NCI-H2196 (cell line): ENCODE measurements at regions not wholly inside any gene's neighbourhood (a gene's known extent, or its start where the extent isn't known, plus 50 kb on each side); places are given as distances from the start of the nearest gene placed in this dataset.
"Not testable (repeated sequence)": the region's sequence is repeated elsewhere in the genome, so short reads cannot be mapped to it uniquely, and the experiment has no call there.

Experiments
- DNase-seq: peaks from one replicate; lab custom pipeline; 2025; ENCODE audit not compliant: unreplicated experiment; lab: John Stamatoyannopoulos, UW

DNA sequence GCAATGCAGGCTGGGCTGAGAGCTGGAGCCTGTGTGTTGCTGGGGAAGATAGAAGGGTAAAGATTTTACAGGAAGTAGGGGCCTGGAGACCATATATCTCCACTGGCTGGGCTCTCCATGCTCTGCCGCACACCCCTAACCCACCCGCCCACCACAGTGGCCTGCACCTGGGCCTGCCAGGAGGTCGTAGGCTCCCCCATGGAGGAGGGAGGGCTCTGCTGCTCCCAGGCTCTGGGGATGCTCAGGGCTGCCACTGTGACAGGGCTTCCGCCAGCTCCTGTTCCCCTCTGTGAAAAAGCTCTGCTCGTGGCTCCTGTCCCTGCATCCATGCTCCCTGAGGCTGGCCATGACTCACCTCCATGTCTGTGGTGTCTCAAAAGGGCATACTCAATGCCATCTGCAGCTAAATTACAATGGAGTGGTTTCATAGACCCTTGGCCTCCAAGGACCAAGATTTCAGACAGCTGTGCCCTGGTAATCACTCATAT, 106.0 kb downstream of the CXCL12 start:
- DNase-seq, result no peak

DNA sequence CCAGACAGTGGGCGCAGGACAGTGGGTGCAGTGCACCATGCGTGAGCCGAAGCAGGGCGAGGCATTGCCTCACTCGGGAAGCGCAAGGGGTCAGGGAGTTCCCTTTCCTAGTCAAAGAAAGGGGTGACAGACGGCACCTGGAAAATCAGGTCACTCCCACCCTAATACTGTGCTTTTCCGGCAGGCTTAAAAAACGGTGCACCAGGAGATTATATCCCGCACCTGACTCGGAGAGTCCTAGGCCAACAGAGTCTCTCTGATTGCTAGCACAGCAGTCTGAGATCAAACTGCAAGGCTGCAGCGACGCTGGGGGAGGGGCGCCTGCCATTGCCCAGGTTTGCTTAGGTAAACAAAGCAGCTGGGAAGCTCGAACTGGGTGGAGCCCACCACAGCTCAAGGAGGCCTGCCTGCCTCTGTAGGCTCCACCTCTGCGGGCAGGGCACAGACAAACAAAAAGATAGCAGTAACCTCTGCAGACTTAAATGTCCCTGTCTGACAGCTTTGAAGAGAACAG, 116.4 kb downstream of the CXCL12 start:
- DNase-seq, result not testable (repeated sequence)

DNA sequence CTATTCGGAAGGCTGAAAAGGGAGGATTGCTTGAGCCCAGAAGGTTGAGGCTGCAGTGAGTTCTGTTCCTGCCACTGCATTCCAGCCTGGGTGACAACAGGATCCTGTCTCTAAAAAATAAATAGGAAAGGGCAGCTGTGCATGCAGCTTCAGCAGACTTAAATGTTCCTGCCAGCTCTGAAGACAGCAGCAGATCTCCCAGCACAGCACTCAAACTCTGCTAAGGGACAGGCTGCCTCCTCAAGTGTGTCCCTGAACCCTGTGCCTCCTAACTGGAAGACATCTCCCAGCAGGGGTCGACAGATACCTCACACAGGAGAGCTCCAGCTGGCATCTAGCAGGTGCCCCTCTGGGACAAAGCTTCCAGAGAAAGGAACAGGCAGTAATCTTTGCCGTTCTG, 117.9 kb downstream of the CXCL12 start:
- DNase-seq, result no peak

DNA sequence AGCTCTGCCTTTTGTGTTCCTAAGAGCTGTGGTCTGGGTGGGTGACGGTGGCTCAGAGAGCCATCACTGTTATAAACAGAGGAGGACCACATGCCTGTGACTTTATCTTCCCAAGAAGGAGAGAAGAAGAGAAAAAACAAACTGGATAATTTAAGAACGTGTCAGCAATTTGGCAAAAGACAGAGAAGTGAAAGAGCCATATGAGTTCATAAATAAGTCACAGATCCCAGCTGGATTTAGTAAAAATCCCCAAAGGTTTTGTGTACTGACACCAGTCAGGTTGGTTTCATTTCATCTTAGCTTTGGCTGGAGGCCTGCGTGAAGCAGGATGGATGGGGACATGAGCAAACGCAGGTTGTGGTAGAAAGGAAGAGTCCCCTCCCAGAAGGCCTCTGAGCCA, 120.7 kb downstream of the CXCL12 start:
- DNase-seq, result no peak

GRCh38 chr10:44263771-44264170, 121.1 kb downstream of the CXCL12 start:
- no peak for DNase-seq

DNA sequence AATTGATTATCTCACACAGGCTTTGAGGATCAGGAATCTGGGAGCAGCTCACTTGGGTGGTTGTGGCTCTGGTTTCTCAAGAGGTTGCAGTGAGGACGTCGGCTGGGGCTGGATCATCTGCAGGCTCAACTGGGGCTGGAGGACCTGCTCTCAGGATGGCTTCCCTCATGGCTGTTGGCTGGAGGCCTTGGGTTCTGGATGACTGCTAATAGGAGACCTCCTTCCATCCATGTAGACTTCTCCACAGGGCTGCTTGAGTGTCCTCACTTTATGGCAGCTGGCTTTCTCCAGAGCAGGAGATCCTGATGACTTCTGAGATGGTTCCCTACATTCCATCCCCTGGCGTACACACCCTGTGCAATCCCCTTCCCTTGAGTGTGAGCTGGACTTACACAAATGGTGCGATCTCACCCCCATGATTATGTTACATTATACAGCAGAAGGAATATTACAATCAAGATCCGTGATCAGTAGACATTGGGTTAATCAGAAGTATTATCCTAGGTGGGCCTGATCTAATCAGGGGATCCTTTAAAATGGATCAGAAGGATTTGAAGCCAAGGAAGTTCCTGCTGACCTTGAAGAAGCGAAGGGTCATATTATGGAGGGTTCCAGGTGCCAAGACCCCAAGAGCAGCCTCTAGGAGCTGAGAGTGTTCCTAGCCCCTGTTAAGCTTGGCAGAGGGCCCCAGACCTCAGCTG, 122.2 kb downstream of the CXCL12 start:
- no peak for DNase-seq

GRCh38 chr10:44261710-44262455, 123.0 kb downstream of the CXCL12 start:
- no peak for DNase-seq

- DNase-seq, result no peak
These were observed 123.6 kb downstream of the CXCL12 start for GRCh38 chr10:44261296-44261695.

DNA sequence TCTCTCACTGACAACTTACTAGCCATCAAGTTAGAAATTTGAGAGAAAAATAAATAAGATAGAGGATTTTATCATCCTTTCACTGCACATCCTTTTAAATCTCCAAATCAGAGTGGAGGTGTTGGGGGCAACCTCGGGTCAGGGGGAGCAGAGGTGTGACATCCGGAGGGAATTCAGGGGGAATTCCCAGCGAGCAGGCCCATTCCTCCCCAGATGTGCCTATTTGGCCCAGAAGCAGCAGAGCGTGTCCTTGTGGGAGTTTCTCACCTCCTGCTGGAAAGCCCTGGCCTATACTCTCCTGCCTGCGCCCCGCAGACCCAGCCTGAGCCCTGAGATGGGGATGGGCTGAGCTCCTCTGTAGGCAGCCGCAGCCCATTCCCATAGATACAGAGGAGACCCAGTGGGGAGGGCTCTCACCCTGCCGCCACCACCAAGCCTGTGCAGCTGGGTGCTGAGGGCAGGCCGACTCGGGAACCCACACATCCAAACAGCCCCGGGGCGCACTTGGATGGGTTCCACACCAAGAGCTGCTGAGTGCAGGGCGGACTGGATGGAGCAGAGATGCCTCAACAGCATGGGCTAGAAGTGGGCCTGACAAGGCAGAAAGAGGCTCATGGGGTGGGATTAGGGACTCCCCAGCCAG, 124.5 kb downstream of the CXCL12 start:
- DNase-seq, result no peak

DNA sequence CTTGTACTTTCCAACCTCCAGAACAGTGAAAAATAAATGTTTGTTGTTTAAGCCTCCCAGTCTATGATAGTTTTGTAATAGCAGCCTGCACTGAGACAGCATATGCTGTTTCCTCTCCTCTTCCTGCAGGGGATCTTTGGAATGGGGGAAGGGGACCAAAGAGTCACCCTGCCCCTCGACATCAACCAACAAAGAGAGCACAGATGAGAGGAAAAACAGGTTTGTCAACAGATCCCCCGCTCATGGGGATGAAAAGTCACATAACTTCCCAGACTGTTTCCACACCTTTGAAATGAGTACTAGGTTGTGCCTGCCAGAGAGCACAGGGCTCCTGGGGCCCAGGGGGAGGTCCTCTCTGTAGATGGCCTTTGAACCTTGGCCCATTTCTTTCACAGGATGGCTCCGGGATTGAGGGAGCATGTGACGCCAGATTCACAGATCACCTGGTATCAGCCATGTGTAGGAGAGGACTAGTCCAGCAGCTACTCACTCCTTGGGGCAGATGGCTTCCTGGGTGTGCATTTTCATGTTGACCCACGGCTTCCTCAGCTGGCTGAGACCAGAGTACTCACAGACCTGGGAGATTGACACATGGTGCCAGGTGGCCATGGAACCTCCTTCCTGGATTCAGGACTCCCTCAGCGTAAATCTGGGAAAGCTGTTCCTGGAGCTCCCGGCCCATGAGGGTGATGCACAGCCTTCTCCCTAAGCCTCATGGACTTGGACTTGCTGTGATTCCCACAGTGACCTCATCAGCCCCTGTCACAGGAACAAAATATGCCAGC, 125.6 kb downstream of the CXCL12 start:
- DNase-seq, result no peak

- no peak for DNase-seq
These were observed 126.3 kb downstream of the CXCL12 start for GRCh38 chr10:44258460-44259089.

- no peak for DNase-seq
These were observed 126.9 kb downstream of the CXCL12 start for GRCh38 chr10:44258019-44258418.

DNA sequence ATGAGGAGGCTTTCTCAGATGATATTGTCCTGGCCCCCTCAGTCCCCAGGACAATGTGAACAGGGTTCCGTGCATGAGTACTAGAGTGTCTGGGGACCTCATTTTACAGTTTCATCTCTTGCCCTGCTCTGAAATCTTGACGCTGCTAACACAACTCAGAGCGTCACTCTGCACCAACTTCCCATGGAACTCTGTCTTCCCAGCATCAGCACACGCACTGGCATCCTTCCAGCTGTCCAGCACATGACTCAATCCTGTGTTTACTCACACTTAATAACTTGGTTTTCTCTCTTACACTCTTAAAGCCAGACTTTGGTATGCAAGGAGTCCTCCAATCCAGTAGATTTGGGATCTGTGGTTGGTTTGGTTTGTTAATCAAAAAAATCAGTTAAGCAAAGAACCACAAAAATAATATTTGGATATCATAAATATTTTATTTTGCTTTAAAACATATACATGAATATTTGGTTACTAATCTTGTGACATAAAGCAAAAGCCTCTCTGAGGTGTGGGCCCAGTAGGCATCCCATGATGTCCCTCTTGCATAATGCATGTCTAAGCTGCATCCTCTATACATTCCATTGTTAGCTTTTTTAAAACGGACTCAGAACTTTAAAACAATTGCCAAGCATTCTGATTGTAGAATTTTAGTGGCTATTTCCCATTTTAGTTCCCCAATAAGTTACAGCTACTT, 131.0 kb downstream of the CXCL12 start:
- DNase-seq, result no peak

GRCh38 chr10:44252631-44253030, 132.3 kb downstream of the CXCL12 start:
- DNase-seq, result not testable (repeated sequence)

- DNase-seq, result not testable (repeated sequence)
These were observed 135.0 kb downstream of the CXCL12 start for GRCh38 chr10:44249933-44250332.

DNA sequence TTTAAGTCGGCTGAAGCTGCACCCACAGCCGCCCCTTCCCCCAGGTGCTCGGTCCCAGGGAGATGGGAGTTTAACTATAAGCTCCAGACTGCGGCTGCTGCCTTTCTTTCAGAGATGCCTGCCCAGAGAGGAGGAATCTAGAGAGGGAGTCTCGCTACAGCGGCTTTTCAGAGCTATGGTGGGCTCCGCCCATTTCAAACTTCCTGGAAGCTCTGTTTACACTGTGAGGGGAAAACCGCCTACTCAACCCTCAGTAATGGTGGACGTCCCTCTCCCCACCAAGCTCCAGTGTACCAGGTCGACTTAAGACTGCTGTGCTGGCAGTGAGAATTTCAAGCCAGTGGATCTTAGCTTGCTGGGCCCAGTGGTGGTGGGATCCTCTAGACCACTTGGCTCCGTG, 135.4 kb downstream of the CXCL12 start:
- no peak for DNase-seq

DNA sequence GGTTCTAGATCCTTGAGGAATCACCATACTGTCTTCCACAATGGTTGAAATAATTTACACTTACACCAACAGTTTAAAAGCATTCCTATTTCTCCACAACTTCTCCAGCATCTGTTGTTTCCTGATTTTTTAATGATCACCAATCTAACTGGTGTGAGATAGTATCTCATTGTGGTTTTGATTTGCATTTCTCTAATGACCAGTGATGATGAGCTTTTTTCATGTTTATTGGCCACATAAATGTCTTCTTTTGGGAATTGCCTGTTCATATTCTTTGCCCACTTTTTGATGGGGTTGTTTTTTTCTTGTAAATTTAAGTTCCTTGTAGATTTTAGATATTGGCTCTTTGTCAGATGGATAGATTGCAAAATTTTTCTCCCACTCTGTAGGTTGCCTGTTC, 138.2 kb downstream of the CXCL12 start:
- DNase-seq, result not testable (repeated sequence)

- not testable (repeated sequence) for DNase-seq
These were observed 138.6 kb downstream of the CXCL12 start for GRCh38 chr10:44246287-44246686.

- no peak for DNase-seq
These were observed 139.3 kb downstream of the CXCL12 start for GRCh38 chr10:44245601-44245938.
